ENCODE measurements at regions not wholly inside any gene's neighbourhood (a gene's known extent, or its start where the extent isn't known, plus 50 kb on each side); places are given as distances from the start of the nearest gene placed in this dataset.

GRCh38 chr9:115922444-115922843 is 231.1 kb upstream of the PAPPA start:
- TF ChIP-seq CTCF (conservative IDR thresholded peaks at IDR 0.05; ENCODE audit: low read length) (no peak), EZH2phosphoT487 (IDR thresholded peaks at IDR 0.05; ENCODE audit: borderline replicate concordance) (no peak)

Data from Loucy (cell line).